NCI-H2227 (cell line): ENCODE measurements at regions not wholly inside any gene's neighbourhood (a gene's known extent, or its start where the extent isn't known, plus 50 kb on each side); places are given as distances from the start of the nearest gene placed in this dataset.
"Not testable (repeated sequence)": the region's sequence is repeated elsewhere in the genome, so short reads cannot be mapped to it uniquely, and the experiment has no call there.

Source experiments
- DNase-seq: peaks from one replicate; lab custom pipeline; 2025; ENCODE audit not compliant: unreplicated experiment; lab: John Stamatoyannopoulos, UW

DNA sequence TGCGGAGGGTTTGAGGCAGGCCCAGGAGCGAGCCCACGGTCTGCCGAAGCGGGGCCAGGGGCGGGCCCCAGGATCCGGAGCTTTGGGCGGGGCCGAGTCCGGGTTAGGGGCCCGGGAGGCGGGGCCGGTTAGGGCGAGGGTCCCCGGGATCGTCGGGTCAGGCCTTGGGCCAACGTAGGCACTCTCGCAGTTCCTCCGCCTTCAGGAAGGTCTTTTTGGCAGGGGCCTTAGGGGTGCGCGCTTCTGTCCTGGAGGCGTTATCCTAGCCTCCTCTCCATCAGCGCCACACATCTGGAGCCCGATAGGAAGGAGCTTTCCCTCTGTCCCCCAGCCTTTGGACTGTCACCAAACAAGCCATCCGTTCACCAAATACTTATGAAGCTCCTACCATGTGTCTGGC, 131.8 kb upstream of the ALDH3B2 start:
- DNase-seq = peak; percentile 74

DNA sequence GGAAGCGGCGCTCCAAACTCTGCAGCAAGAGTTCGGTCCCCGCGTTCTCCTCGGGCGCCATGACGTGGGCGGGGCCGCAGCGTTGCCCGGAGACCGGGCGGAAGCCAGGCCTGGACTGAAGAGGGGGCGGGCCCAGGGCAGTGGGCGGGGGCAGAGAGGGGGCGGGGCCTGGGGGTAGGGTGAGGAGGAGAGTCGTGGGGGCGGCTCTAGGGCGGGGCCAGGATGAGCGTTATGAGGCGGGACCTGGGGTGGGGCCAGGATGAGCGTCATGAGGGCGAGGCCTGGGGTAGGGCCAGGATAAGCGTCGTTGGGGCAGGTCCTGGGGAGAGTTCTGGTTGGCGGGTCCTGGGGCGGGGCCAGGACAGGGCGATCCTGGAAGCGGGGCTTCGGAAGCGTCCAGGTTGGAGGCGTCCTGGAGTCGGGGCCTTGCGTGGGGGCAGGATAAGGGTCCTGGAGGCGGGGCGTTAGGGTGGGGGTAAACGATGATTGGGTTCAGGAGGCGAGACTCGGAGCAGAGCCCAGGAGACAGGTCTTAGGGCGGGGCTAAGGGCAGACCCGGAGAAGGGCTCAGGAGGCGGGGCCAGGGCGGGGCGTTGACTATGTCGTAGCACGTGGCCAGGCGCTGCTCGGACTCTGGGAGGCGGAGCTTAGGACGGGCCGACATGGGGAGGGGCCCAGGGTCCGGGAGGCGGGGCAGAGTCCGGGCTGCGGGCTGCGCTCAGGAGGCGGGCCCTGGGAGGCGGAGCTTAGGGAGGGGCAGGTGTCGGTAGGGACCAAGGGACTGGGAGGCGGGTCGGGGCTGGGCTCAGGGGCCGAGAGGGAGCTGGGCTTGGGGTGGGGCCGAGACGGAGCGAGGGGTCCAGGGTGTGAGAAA, 131.1 kb upstream of the ALDH3B2 start:
- peak; percentile 98 for DNase-seq

DNA sequence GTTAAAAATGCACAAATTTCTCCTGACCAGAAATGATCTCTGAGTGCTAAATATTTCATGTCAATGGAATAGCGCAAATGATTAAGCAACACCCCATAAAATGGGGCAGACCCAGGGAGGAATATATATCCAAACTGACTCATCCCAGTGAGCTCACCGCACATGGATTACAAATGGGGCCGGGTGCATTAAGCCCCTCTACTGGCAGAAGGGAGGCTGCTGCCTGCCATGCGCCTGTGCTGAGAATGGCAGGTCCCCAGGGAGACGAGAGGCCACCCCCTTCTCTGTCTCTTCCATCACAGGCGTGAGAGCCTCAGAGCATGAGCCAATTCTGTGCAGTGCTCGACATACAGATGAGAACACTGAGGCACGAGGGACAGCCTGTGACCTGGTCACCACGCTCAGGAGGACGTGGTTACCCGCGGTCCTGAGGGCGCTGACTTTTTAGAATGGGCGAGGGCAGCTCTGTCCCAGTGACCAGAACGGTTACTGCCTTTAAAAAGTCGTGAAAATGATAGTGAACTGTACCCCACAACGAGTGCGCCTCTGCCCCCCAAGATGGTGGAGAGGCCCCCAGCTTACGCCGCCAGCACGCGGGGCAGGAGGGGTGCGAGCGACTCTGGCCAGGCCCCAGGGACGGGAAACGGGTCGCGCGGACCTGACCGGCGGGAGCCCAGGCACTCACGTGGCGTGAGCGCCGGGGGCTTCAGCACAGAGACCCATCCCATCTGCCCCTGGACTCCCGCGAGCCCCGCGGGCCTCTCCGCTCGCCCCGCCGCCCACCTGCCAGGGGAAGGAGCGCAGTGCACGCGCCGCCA, 130.2 kb upstream of the ALDH3B2 start:
- DNase-seq = peak; percentile 36

DNA sequence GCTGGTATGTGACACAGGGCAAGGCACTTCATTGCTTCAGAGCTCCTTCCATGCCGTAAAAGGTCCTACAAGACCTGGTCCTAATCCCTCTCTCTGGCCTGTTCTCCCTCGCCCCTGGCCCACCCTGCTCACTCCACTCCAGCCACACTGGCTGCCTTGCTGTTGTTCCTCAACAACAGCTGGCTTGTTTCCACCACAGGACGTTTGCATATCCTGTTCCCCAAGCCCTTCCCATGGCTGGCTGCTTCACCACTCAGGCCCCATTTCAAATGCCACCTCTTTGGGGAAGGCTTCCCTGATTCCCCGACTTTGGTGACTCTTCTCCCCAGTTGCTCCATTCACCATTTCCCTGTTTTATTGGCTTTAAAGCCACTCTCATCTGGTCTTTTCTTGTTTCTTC, 129.1 kb upstream of the ALDH3B2 start:
- not testable (repeated sequence) for DNase-seq

DNA sequence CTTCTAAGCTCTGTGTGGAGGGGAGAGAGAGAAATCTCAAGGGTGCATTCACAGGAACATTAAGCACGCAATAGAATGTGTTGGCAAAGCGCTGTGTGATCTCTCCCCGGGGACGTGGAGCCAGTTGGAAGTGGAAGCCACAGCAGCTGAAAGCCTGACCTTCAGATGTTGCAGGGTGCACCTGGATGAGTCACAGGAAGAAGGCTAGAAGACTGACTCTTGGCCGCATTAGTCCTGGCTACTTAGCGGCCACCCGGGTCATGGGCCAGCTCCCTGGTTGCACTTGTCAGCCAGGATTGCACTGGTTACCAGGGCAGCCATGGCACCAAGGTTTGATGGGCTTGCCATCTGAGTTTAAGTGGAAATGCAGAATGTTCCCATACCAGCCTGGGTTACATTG, 128.6 kb upstream of the ALDH3B2 start:
- not testable (repeated sequence) for DNase-seq

DNA sequence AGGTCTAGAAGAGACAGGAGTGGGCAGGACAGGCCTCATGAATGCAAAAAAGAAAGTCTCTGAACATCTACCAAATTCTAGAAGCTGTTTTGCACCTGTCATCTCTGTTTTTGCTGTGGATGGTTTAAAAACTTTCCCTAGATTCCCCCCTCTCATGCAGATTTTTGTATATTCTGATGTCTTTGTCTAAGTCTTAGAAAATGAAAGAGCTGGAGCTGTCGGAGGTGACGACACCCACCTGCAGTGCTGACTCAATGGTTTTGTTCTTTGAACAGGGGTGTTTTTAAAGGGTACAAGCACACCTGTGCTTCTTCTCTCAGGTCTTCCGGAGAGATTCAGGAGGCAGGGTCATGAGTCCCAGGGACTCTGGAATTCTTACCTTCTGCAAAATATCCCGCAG, 128.2 kb upstream of the ALDH3B2 start:
- not testable (repeated sequence) for DNase-seq

DNA sequence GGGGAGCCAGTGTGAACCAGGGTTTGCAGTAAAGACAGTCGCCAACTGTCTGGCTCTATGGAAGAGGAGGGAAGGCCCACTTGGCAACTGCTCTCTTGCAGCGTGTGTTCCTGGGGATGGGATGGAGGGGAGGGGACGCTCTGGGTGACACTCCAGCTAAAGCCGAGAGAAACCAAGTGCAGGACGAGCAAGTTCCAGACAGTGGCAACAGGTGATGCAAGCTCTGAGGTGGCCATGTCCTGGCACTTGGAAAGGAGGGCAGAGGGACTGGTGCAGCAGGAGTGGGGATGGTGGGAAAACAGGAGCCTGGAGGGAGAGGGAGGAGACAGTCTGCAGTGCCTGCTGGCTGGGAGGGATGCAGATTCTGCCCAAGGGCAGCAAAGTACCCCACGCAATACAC, 127.0 kb upstream of the ALDH3B2 start:
- not testable (repeated sequence) for DNase-seq

DNA sequence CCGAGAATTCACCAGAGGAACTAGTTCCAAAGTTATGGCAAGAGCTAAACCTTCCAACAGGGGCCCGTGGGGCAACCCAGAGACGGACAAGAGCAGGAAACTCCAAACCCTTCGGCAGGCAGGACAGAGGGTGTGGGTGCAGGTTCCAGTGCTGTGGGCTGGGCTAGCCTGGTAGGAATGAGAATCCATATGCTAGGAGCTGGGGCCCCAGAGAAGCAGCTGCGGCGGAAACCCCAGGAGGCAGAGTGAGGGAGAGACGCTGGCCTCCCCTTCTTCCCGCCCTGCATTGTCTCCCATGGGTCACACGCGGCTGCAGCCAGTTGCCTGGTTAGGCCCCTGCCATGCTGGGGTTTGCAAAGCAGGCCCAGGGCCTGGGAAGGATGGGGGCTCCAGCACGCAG, 126.2 kb upstream of the ALDH3B2 start:
- DNase-seq = not testable (repeated sequence)

DNA sequence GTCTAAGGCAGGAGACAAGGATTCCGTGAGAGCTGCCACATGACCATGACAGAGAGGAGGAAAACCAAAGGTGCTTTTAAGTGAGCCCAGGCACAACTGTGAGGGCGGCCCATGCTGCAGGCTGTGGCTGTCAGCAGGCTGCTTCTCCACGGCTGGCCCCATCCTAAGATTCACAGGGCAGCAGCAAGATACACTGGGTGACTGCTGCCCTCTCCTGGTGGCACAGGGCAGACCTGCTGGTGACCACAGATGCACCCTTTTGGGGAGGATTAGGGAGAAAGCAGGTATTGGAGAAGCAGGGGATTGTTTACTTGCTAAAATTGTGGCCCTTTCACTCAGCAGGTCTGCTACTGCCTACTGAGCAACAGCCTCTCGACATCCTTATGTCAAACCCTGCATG, 125.4 kb upstream of the ALDH3B2 start:
- not testable (repeated sequence) for DNase-seq

DNA sequence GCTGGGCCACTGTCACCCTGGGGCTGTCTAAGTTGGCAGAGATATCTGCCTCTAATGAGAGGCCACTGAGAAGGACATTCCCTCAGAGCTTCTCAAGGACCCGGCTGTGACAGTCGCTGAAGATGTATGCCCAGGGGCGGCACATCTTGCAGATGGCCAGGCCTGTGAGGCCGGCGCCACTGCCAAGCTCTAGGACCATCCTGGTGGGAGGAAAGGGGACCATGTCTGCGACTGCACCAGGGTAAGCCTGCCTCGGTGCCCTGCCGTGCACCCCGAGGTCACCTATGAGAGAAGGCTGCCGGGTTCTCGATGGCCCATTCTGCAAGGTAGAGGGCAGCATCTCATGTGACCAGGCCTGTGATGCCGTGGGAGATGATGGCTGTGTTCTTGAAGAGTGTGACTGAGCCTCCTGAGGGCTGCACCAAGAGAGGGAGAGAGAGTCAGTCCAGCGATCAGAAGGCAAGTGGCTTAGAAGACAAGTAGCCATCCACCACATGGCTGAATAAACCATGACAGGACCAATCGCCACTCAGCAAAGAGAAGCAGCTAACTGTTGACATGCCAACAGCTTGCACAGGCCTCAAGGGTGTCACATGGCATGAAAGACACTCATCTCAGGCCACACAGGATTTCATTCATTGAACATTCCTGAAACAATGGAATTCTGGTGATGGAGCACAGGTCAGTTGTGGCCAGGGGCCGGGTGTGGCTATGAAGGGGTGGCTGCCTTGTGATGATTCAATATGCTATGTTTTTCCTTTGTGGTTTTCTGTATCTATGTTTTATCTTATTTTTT, 123.5 kb upstream of the ALDH3B2 start:
- DNase-seq = not testable (repeated sequence)

DNA sequence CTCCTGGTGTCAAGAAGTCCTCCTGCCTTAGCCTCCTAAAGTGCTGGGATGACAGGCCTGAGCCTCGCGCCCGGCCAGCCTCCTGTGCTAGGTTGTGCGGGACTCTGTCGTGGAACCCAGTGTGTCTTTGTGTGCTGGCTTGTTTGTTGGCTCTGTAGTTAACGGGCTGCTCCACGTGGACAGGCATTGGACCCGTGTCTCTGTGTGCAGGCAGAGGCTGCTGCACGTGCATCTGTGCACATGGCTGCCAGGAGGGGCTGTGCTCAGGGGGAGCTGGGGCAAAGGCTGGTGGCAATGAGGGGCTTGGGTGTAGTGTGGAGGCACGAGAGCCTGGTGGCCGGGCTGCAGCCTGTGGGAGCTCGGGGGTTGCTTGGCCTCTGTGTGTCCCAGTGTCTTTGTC, 121.3 kb upstream of the ALDH3B2 start:
- no peak for DNase-seq

DNA sequence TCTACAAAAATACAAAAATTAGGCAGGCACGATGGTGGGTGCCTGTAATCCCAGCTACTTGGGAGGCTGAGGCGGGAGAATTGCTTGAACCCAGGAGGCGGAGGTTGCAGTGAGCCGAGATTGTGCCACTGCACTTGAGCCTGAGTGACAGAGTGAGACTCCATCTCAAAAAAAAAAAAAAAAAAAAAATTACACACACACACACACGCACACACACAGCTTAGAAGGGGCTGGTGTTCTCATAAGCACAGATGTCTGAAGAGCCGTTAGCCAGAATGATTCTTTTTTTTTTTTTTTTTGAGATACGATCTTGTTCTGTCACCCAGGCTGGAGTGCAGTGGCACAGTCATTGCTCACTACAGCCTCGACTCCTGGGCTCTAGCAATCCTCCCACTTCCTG, 119.3 kb upstream of the ALDH3B2 start:
- DNase-seq = not testable (repeated sequence)

DNA sequence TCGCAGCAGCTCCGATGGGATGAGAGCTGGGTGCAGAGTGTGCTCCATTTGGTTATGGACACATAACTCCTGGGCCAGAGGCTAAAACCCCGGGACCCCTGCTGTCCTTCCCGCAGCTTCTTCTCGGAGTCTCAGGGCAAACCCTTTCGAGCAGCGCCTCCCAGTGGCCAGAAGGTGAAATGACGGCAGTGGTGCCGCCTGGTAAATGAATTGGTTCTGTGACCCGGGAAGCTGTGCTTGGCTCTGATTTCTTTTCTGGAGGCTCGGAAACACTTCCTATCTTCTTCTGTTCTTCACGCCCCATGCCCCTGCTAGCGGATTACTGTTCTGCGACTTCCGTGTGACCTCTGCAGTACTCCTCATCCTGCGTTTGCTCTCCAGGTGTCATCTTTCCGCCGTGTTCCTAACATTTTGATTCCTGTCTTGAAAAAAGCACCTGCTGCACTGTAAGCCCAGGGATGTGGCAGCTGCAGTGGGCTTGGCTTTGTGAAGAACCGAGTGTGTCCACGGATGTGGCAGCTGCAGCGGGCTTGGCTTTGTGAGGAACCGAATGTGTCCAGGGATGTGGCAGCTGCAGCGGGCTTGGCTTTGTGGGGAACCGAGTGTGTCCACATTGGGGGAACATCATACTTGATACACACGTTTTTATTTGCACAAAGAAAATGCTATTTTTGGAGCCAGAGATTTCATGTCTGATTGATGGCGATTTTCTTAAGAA, 118.0 kb upstream of the ALDH3B2 start:
- DNase-seq = peak; percentile 48

DNA sequence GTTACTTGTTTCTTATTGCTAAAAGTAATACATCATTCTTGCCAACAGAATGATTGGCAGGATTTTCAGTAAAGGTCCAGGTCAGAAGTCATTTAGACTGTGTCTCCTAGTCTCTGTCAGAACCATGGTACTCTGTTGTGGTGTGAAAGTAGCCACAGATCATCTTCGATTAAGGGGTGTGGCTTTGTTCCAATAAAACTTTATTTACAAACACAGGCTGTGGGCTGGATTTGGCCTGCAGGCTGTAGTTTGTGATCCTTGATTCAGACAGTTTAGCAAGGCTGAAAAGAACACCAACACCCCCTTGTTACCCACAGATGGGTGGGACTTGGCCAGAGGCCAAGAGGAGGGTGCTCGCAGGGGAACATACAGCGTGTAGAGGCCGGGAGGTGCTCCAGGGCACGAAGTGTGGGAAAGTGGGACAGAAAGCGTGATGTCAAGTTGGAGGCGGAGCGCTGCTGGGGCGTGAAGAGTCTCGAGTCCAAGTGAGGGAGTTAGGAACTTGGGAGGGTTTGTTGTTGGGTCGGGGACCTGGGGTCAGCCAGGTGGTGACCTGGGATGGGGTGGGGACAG, 117.3 kb upstream of the ALDH3B2 start:
- not testable (repeated sequence) for DNase-seq

DNA sequence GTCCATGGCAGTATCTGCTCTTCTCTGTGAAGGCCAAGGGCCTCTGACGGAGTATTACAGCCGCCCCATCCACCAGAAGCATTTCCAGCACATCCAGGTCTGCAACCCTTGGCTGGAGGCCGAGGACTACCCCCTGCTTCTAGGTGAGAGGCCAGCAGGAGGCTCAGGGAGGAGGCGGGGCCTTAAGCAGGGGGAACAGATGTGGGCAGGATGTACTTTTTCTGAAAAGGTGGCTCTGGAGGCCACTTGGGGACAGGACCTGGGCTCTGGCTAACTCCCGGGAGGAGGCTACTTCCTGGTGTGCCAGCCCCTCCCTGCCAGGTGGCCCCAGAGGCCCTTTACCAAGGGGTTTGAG, 113.9 kb upstream of the ALDH3B2 start:
- DNase-seq = not testable (repeated sequence)

DNA sequence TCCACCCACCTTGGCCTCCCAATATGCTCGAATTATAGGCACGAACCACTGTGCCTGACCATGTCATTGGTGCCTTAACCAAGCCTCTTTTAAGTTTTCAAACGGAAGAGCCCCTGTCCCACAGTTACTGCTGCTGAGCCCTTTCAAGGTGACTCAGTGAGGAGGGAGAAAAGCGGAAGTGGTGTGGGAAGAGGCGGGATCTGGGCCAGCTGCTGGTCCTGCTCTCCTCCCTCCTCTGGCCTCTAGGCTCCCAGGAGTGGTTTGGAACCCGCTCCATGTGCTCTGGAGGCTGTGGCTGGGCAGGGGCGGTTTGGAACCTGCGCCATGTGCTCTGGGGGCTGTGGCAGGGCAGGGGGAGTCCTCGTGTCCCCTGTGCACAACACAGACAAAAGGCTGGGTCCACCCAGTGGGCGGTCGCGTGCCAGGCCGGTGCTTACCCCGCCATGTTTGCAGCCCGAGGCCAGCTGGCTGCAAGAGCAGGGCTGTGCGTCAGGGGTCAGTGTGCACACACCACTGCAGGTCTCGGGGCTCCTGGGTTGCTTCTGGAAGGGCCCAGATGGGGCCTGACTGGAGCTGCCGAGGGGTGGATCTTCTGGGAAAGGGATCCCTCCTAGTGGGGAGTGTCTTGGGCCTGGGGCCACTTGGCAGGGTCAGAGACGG, 113.4 kb upstream of the ALDH3B2 start:
- not testable (repeated sequence) for DNase-seq

DNA sequence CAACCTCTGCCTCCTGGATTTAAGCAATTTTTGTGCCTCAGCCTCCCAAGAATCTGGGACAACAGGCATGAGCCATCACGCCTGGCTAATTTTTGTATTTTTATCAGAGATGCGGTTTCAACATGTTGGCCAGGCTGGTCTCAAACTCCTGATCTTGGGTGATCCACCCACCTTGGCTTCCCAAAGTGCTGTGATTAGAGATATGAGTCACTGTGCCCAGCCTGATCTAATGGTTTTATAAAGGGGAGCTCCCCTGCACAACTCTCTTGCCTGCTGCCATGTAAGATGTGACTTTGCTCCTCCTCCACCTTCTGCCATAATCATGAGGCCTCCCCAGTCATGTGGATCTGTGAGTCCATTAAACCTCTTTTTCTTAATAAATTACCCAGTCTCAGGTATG, 107.5 kb upstream of the ALDH3B2 start:
- DNase-seq = not testable (repeated sequence)

DNA sequence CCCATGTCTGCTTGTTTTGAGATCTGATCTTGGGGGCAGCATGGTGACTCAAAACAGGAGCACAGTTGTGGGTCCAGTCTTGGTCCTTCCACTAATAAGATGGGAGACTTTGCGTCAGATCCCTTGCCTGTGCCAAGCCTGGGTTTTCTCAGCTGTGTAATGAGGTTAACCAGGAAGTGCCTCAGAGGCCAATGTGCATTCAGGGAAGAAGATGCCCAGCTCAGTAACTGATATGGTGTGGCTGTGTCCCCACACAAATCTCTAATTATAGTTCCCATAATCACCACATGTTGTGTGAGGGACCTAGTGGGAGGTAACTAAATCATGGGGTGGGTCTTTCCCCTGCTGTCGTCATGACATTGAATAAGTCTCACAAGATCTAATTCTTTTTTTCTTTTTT, 107.1 kb upstream of the ALDH3B2 start:
- DNase-seq = not testable (repeated sequence)

DNA sequence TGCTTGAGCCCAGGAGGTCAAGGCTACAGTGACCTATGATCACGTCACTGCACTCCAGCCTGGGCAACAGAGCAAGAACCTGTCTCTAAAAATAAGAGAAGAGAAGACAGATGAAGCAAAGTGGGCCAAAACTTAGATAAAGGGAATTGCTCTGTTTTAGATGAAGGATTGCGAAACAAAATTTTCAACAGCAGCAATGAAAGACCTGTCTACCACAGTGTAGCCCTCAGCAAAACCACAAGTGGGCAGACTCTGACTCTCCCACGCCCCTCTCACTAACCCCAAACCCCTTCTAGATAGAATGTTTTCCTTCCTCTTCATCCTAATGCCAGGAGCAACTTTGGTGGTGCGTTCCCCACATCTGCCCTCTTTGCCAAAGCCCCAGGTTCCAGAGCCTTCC, 105.6 kb upstream of the ALDH3B2 start:
- no peak for DNase-seq
